Ovary (tissue), 3 donors: ENCODE measurements at regions not wholly inside any gene's neighbourhood (a gene's known extent, or its start where the extent isn't known, plus 50 kb on each side); places are given as distances from the start of the nearest gene placed in this dataset.

Source experiments
- CTCF ChIP-seq, 3 donors: fragments of 450-650 bp in 2 of 3; fragments of 200-600 bp in 1 of 3; IDR thresholded peaks; one replicate each; pipeline versions ENCODE4 v1.5.1 to v1.8.0; 2016 to 2022; ENCODE audit warnings: antibody characterized with exemption in 3 of 3, mild to moderate bottlenecking in 1 of 3
- EP300 ChIP-seq: sonication (generic); formaldehyde crosslinking; IDR thresholded peaks from one replicate; pipeline ENCODE4 v1.6.1; 2017; ENCODE audit warnings: antibody characterized with exemption
- POLR2A ChIP-seq: fragments of 450-650 bp; IDR thresholded peaks from one replicate; pipeline ENCODE4 v1.6.1; 2017; ENCODE audit warnings: antibody characterized with exemption, mild to moderate bottlenecking, moderate library complexity
- donor health status: DM: no; HTN: no; CAD: no.

- no peak for TF ChIP-seq CTCF (IDR thresholded peaks at IDR 0.05)
- no peak for TF ChIP-seq POLR2A
- TF ChIP-seq EP300, result no peak
Observed at GRCh38 chr5:90173299-90174030, 236.1 kb downstream of the CETN3 start.
